ENCODE measurements at regions not wholly inside any gene's neighbourhood (a gene's known extent, or its start where the extent isn't known, plus 50 kb on each side); places are given as distances from the start of the nearest gene placed in this dataset.

DNA sequence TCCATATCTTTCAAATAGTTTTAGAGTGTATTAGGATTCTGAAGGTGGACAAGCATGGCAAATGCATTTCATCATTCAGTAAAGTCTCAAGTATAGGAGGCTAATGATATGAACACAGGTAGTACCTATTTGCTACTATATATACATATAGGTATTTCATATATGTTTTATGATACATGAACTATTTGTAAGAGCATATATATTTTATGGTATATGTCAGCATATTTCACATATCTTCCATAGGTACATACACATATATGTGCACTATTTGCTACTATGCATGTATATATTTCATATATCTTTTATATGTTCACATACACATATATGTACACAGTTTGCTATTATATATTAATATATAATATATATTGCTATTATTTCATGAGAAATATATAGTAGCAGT, 1291.7 kb upstream of the MIR17HG start:
- no peak for TF ChIP-seq POLR2A (IDR thresholded peaks at IDR 0.05; ENCODE audit: low read length)
- TF ChIP-seq, protein P1, sequence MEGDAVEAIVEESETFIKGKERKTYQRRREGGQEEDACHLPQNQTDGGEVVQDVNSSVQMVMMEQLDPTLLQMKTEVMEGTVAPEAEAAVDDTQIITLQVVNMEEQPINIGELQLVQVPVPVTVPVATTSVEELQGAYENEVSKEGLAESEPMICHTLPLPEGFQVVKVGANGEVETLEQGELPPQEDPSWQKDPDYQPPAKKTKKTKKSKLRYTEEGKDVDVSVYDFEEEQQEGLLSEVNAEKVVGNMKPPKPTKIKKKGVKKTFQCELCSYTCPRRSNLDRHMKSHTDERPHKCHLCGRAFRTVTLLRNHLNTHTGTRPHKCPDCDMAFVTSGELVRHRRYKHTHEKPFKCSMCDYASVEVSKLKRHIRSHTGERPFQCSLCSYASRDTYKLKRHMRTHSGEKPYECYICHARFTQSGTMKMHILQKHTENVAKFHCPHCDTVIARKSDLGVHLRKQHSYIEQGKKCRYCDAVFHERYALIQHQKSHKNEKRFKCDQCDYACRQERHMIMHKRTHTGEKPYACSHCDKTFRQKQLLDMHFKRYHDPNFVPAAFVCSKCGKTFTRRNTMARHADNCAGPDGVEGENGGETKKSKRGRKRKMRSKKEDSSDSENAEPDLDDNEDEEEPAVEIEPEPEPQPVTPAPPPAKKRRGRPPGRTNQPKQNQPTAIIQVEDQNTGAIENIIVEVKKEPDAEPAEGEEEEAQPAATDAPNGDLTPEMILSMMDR (IDR thresholded peaks at IDR 0.05): no peak
- no peak for TF ChIP-seq EP300 (IDR thresholded peaks at IDR 0.05)
- no peak for TF ChIP-seq ZC3H11A (IDR thresholded peaks at IDR 0.05)
